H1 (cell line): ENCODE measurements at regions not wholly inside any gene's neighbourhood (a gene's known extent, or its start where the extent isn't known, plus 50 kb on each side); places are given as distances from the start of the nearest gene placed in this dataset.

Experiments
- CTCF ChIA-PET: fragments of 300-600 bp; sonication (Branson Sonifier 250); formaldehyde crosslinking; loops from one replicate; lab custom pipeline; 2021; ENCODE audit not compliant: partially characterized antibody; lab: Charles Lee
- POLR2A ChIA-PET: fragments of 300-600 bp; sonication (Branson Sonifier 250); formaldehyde crosslinking; loops from one replicate; lab custom pipeline; 2021; ENCODE audit warnings: inconsistent platforms; ENCODE audit not compliant: partially characterized antibody; lab: Charles Lee
- DNase-seq, 2 experiments: peaks; one replicate each; pipeline versions ENCODE4 v3.0.0 to v3.0.0-alpha.2; 2010 to 2022; ENCODE audit warnings: low spot score in 2 of 2, low read depth in 1 of 2, mixed read lengths in 1 of 2
- FAIRE-seq: peaks from 2 replicates; lab custom pipeline; 2011; peaks lifted over from hg19 to GRCh38; lab: Jason Lieb, UNC
- H2AFZ ChIP-seq: 2 replicates; pipeline ENCODE4 v1.8.1; 2012; ENCODE audit warnings: low read length, inconsistent platforms
- H2AK5ac ChIP-seq: 2 replicates; pipeline ENCODE4 v1.6.1; 2013; ENCODE audit warnings: low read depth, low read length
- H2BK120ac ChIP-seq: replicated peaks from 2 replicates; pipeline ENCODE3; 2013; ENCODE audit warnings: low read depth, low read length, inconsistent platforms
- H2BK12ac ChIP-seq: 2 replicates; pipeline ENCODE4 v1.6.1; 2013; ENCODE audit warnings: low read depth, low read length
- H2BK15ac ChIP-seq: 2 replicates; pipeline ENCODE4 v1.6.1; 2013; ENCODE audit warnings: low read length
- H2BK20ac ChIP-seq: 2 replicates; pipeline ENCODE4 v1.6.1; 2013; ENCODE audit warnings: low read length
- H2BK5ac ChIP-seq: 2 replicates; pipeline ENCODE4 v1.6.1; 2013; ENCODE audit warnings: low read depth, low read length
- H3K14ac ChIP-seq: 2 replicates; pipeline ENCODE4 v1.6.1; 2013; ENCODE audit warnings: inconsistent platforms; ENCODE audit not compliant: insufficient read length
- H3K18ac ChIP-seq: 2 replicates; pipeline ENCODE4 v1.6.1; 2013; ENCODE audit warnings: low read length; ENCODE audit errors: extremely low read depth
- H3K23ac ChIP-seq: 2 replicates; pipeline ENCODE4 v1.6.1; 2013; ENCODE audit warnings: inconsistent platforms; ENCODE audit not compliant: insufficient read length
- H3K23me2 ChIP-seq: 2 replicates; pipeline ENCODE4 v1.6.1; 2013; ENCODE audit warnings: low read depth, low read length
- H3K27ac ChIP-seq: 2 replicates; pipeline ENCODE4 v1.6.1; 2011; ENCODE audit warnings: low read depth, low read length, inconsistent platforms
- H3K27me3 ChIP-seq, 4 experiments: replicated peaks in 1 of 4; 1 replicate in 1 of 4; 2 replicates in 3 of 4; pipeline versions ENCODE4 v1.6.1 to v1.8.1; 2011 to 2013; ENCODE audit warnings: low read length in 3 of 4, mild to moderate bottlenecking in 3 of 4, inconsistent platforms in 2 of 4, mixed read lengths in 2 of 4, moderate library complexity in 1 of 4; ENCODE audit not compliant: control insufficient read depth in 3 of 4, insufficient read depth in 3 of 4; ENCODE audit errors: extremely low read depth in 1 of 4
- H3K36me3 ChIP-seq, 4 experiments: 2 replicates each; pipeline versions ENCODE4 v1.6.1 to v1.8.1; 2011 to 2013; ENCODE audit warnings: mild to moderate bottlenecking in 4 of 4, low read length in 3 of 4, moderate library complexity in 2 of 4, control low read depth in 1 of 4, inconsistent platforms in 1 of 4; ENCODE audit not compliant: insufficient read depth in 4 of 4, control insufficient read depth in 2 of 4
- H3K4ac ChIP-seq: replicated peaks from 2 replicates; pipeline ENCODE3; 2013; ENCODE audit warnings: low read length, low read depth, mixed read lengths, inconsistent platforms; ENCODE audit not compliant: insufficient read length
- H3K4me1 ChIP-seq, 4 experiments: replicated peaks in 1 of 4; 1 replicate in 1 of 4; 2 replicates in 3 of 4; pipeline versions ENCODE4 v1.6.1 to v1.8.1; 2011 to 2013; ENCODE audit warnings: low read length in 3 of 4, inconsistent platforms in 2 of 4, mixed read lengths in 1 of 4; ENCODE audit not compliant: insufficient read depth in 4 of 4, control insufficient read depth in 3 of 4
- H3K4me2 ChIP-seq, 2 experiments: 2 replicates each; pipeline versions ENCODE4 v1.6.1 to v1.8.1; 2011 to 2013; ENCODE audit warnings: low read depth in 2 of 2, low read length in 2 of 2, control low read depth in 1 of 2, inconsistent platforms in 1 of 2, mild to moderate bottlenecking in 1 of 2; ENCODE audit not compliant: insufficient read depth in 1 of 2
- H3K4me3 ChIP-seq, 4 experiments: fragments of 200-600, 300-600 bp in 1 of 4; sonication (generic), shearing (Covaris generic), sonication (Bioruptor Twin) in 1 of 4; 2 replicates each; pipeline versions ENCODE4 v1.5.1 to v1.8.1; 2011 to 2016; ENCODE audit warnings: low read length in 4 of 4, low read depth in 3 of 4, control low read depth in 2 of 4, inconsistent platforms in 2 of 4, mild to moderate bottlenecking in 2 of 4, mixed read lengths in 1 of 4, moderate library complexity in 1 of 4; ENCODE audit not compliant: insufficient read depth in 2 of 4; ENCODE audit errors: extremely low read depth in 1 of 4
- H3K56ac ChIP-seq: replicated peaks from 2 replicates; pipeline ENCODE3; 2013; ENCODE audit warnings: low read depth, mild to moderate bottlenecking, mixed read lengths, low read length, inconsistent platforms; ENCODE audit not compliant: insufficient read length
- H3K79me1 ChIP-seq: 2 replicates; pipeline ENCODE4 v1.6.1; 2013; ENCODE audit warnings: low read depth, low read length, control low read depth
- H3K79me2 ChIP-seq, 2 experiments: 2 replicates each; pipeline versions ENCODE4 v1.6.1 to v1.8.1; 2012 to 2013; ENCODE audit warnings: low read length in 2 of 2, mild to moderate bottlenecking in 2 of 2, inconsistent platforms in 1 of 2; ENCODE audit not compliant: insufficient read depth in 2 of 2, control insufficient read depth in 1 of 2
- H3K9ac ChIP-seq, 4 experiments: replicated peaks in 1 of 4; 1 replicate in 1 of 4; 2 replicates in 3 of 4; pipeline versions ENCODE4 v1.6.1 to v1.8.1; 2011 to 2013; ENCODE audit warnings: low read depth in 3 of 4, low read length in 3 of 4, control low read depth in 2 of 4, mild to moderate bottlenecking in 2 of 4, moderate library complexity in 2 of 4, inconsistent platforms in 1 of 4; ENCODE audit errors: extremely low read depth in 1 of 4
- H3K9me3 ChIP-seq, 2 experiments: 2 replicates each; pipeline versions ENCODE4 v1.6.1 to v1.8.1; 2012 to 2013; ENCODE audit warnings: mild to moderate bottlenecking in 2 of 2, moderate library complexity in 2 of 2, control low read depth in 1 of 2, inconsistent platforms in 1 of 2, low read depth in 1 of 2, low read length in 1 of 2, mixed read lengths in 1 of 2; ENCODE audit not compliant: insufficient read depth in 2 of 2
- H4K20me1 ChIP-seq, 2 experiments: replicated peaks in 1 of 2; 2 replicates each; pipeline versions ENCODE3 to v1.8.1; 2011 to 2013; ENCODE audit warnings: inconsistent platforms in 2 of 2, low read length in 2 of 2, mild to moderate bottlenecking in 1 of 2; ENCODE audit not compliant: insufficient read depth in 2 of 2, control insufficient read depth in 1 of 2
- H4K5ac ChIP-seq: 2 replicates; pipeline ENCODE4 v1.6.1; 2013; ENCODE audit warnings: low read length, low read depth, mixed read lengths, inconsistent platforms; ENCODE audit not compliant: insufficient read length
- H4K8ac ChIP-seq: 2 replicates; pipeline ENCODE4 v1.8.0; 2013; ENCODE audit warnings: mild to moderate bottlenecking, moderate library complexity, low read length, inconsistent platforms; ENCODE audit not compliant: insufficient read depth; ENCODE audit errors: extremely low read depth
- H4K91ac ChIP-seq: replicated peaks from 2 replicates; pipeline ENCODE3; 2013; ENCODE audit warnings: low read length, mixed read lengths, inconsistent platforms; ENCODE audit not compliant: insufficient read length
- CHD2 ChIP-seq: IDR thresholded peaks from 2 replicates; pipeline ENCODE4 v1.6.1; 2012; ENCODE audit warnings: low read length, improper control_type of control experiment
- CTBP2 ChIP-seq: IDR thresholded peaks from 2 replicates; pipeline ENCODE4 v1.7.0; 2011; ENCODE audit warnings: borderline replicate concordance, mild to moderate bottlenecking, moderate library complexity, mixed read lengths, low read length; ENCODE audit not compliant: insufficient read depth, insufficient read length
- GTF2F1 ChIP-seq: IDR thresholded peaks from 2 replicates; pipeline ENCODE4 v1.6.1; 2012; ENCODE audit warnings: low read depth, low read length, improper control_type of control experiment, borderline replicate concordance
- JUND ChIP-seq: IDR thresholded peaks from 2 replicates; pipeline ENCODE4 v1.6.1; 2011; ENCODE audit warnings: mild to moderate bottlenecking, improper control_type of control experiment, low read length
- KDM1A ChIP-seq: fragments of 200-600, 300-600 bp; sonication (generic); IDR thresholded peaks from 2 replicates; pipeline ENCODE4 v1.7.1; 2016; ENCODE audit warnings: mild to moderate bottlenecking, low read length, borderline replicate concordance
- NRF1 ChIP-seq: IDR thresholded peaks from 2 replicates; pipeline ENCODE4 v1.6.1; 2011; ENCODE audit warnings: mild to moderate bottlenecking, low read depth, low read length, improper control_type of control experiment
- SAP30 ChIP-seq: fragments of 300-600 bp; sonication (generic); IDR thresholded peaks from 2 replicates; pipeline ENCODE4 v1.7.1; 2012; ENCODE audit warnings: low read length, moderate library complexity, mild to moderate bottlenecking, inconsistent platforms; ENCODE audit not compliant: insufficient read depth, insufficient replicate concordance
- SIN3A ChIP-seq, 2 experiments: IDR thresholded peaks in 1 of 2; conservative IDR thresholded peaks in 1 of 2; 2 replicates each; pipeline ENCODE4 v1.6.1; 2011 to 2012; ENCODE audit warnings: low read length in 2 of 2, improper control_type of control experiment in 1 of 2, low read depth in 1 of 2, mild to moderate bottlenecking in 1 of 2
- SRF ChIP-seq: IDR thresholded peaks from 2 replicates; pipeline ENCODE4 v1.6.1; 2011; ENCODE audit warnings: mild to moderate bottlenecking, low read depth, low read length, moderate library complexity
- TAF7 ChIP-seq: optimal IDR thresholded peaks from 2 replicates; pipeline ENCODE3; 2011; ENCODE audit warnings: low read depth, mild to moderate bottlenecking, inconsistent platforms, low read length, moderate library complexity, borderline replicate concordance
- YY1 ChIP-seq: IDR thresholded peaks from 2 replicates; pipeline ENCODE4 v1.6.1; 2011; ENCODE audit warnings: low read depth, mild to moderate bottlenecking, low read length
- whole genome bisulfite sequencing, 2 experiments: shearing (Covaris generic) in 1 of 2; methylation state at CpG; one replicate each; pipeline versions ENCODE4 v1.1.6 to v1.1.7; 2013 to 2015; ENCODE audit warnings: low lambda C conversion rate in 2 of 2, mixed read lengths in 2 of 2, inconsistent platforms in 1 of 2, low coverage in 1 of 2, missing lambda C conversion rate in 1 of 2; ENCODE audit not compliant: insufficient replicate concordance in 2 of 2, insufficient coverage in 1 of 2, insufficient read length in 1 of 2; ENCODE audit errors: extremely low coverage in 1 of 2, missing lambda C conversion rate in 1 of 2; 5-methylcytosine and 5-hydroxymethylcytosine counted together

DNA sequence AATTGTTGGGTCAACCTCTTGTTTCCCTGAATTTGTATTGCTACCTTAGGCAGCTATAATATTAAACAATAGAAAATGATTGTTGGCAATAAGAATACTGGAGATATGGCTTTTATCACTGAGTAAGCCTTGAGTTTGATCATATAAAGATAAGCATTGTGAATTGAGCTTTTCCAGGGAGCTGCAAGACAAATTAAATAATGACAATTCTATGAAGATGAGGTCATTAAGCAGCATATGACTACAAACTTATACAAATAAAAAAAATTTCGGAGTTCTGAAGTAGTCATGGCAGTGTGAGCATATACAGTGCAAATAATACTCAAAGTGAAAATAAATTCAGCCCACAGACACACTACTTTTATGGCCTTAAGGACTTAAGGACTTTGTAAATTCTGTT, 161.1 kb upstream of the ANO5 start:
- no peak overlapping the region for H4K8ac ChIP-seq
- no peak overlapping the region for H3K18ac ChIP-seq
- no peaks in the 10 kb centered on the region for H4K20me1 ChIP-seq
- no peak overlapping the region for H2AK5ac ChIP-seq
- no peaks in the 10 kb centered on the region for H3K4me1 ChIP-seq
- no peak overlapping the region for H3K4me2 ChIP-seq
- no peak overlapping the region for H4K5ac ChIP-seq
- no peak overlapping the region for H4K91ac ChIP-seq
- no peaks in the 10 kb centered on the region for H3K79me1 ChIP-seq
- H2BK5ac ChIP-seq, result no peak overlapping the region
- H2BK15ac ChIP-seq, result no peak overlapping the region
- no peak overlapping the region for H2BK12ac ChIP-seq
- no peak overlapping the region for H3K9ac ChIP-seq
- no peak overlapping the region for H2AFZ ChIP-seq
- no peak overlapping the region for H3K23ac ChIP-seq
- no peaks in the 10 kb centered on the region for H3K27me3 ChIP-seq
- H3K79me2 ChIP-seq, result no peaks in the 10 kb centered on the region
- H2BK20ac ChIP-seq, result no peak overlapping the region
- H3K14ac ChIP-seq, result no peak overlapping the region
- no peak overlapping the region for H3K27ac ChIP-seq
- WGBS, 2 experiments, result 61% methylated on average over 1 of the region's 1 CpG; no CpG with 5 or more reads in 1 of the 2 experiments
- H3K4ac ChIP-seq, result no peak overlapping the region
- TF ChIP-seq NRF1 (no peak), CHD2 (no peak), CTBP2 (no peak), KDM1A (no peak), SRF (no peak), YY1 (no peak), SAP30 (no peak), TAF7 (no peak), JUND (no peak), GTF2F1 (no peak), SIN3A (conservative IDR thresholded peaks at IDR 0.05 in 1 of 2, IDR thresholded peaks at IDR 0.05 in 1 of 2; ENCODE audit: low read depth in 1 of 2, low read length in 2 of 2) (no peak)
- H3K23me2 ChIP-seq, result no peaks in the 10 kb centered on the region
- no peaks in the 10 kb centered on the region for H3K36me3 ChIP-seq
- CTCF ChIA-PET, result no interaction called here
- no peak overlapping the region for H3K4me3 ChIP-seq
- H3K56ac ChIP-seq, result no peak overlapping the region
- H2BK120ac ChIP-seq, result no peak overlapping the region
- H3K9me3 ChIP-seq, result no peaks in the 10 kb centered on the region; a peak in 1 of 4 replicates
- FAIRE-seq, result no peak
- no peak for DNase-seq
- POLR2A ChIA-PET, result no interaction called here
